PC-3 (cell line): ENCODE measurements at regions not wholly inside any gene's neighbourhood (a gene's known extent, or its start where the extent isn't known, plus 50 kb on each side); places are given as distances from the start of the nearest gene placed in this dataset.

Source experiments
- ATAC-seq: fragments of 200-7000 bp; cut with Tn5 transposase; 2 replicates; pipeline ENCODE4 v1.9.1; 2020; ENCODE audit warnings: mild to moderate bottlenecking, moderate library complexity
- BruUV-seq: library from RNA; stranded (reverse); fragments of 400-500 nt; replicated peaks from 2 replicates; lab custom pipeline; 2021; lab: Mats Ljungman, UMichigan
- CTCF ChIA-PET: fragments of 300-600 bp; sonication (Branson Sonifier 250); formaldehyde crosslinking; loops from one replicate; lab custom pipeline; 2022; ENCODE audit warnings: antibody characterized with exemption; lab: Charles Lee
- POLR2A ChIA-PET: fragments of 300-600 bp; sonication (Branson Sonifier 250); formaldehyde crosslinking; loops from one replicate; lab custom pipeline; 2022; ENCODE audit warnings: antibody characterized with exemption; ENCODE audit not compliant: unreplicated experiment; lab: Charles Lee
- DNase-seq: peaks from one replicate; pipeline ENCODE4 v3.0.0-alpha.2; 2015
- H2AFZ ChIP-seq: fragments of 300-600 bp; sonication (generic); 2 replicates; pipeline ENCODE4 v1.6.0; 2016; ENCODE audit warnings: antibody characterized with exemption, low read length
- H3F3A ChIP-seq: fragments of 300-600 bp; sonication (generic); one replicate; pipeline ENCODE4 v1.6.0; 2017; ENCODE audit warnings: antibody characterized with exemption, low read length, control low read depth, mild to moderate bottlenecking; ENCODE audit not compliant: unreplicated experiment
- H3K27ac ChIP-seq: fragments of 300-600 bp; sonication (generic); 2 replicates; pipeline ENCODE4 v1.5.1; 2016; ENCODE audit warnings: mild to moderate bottlenecking, low read length
- H3K27me3 ChIP-seq: fragments of 300-600 bp; sonication (generic); 2 replicates; pipeline ENCODE4 v1.6.1; 2016; ENCODE audit warnings: low read length, mixed read lengths
- H3K36me3 ChIP-seq: fragments of 300-600 bp; sonication (generic); 2 replicates; pipeline ENCODE4 v1.6.1; 2016; ENCODE audit warnings: low read depth, mixed run types, low read length, mixed read lengths
- H3K4me1 ChIP-seq: fragments of 300-600 bp; sonication (generic); 2 replicates; pipeline ENCODE4 v1.5.1; 2016; ENCODE audit warnings: low read length; ENCODE audit not compliant: insufficient read depth
- H3K4me2 ChIP-seq: fragments of 300-600 bp; sonication (generic); 2 replicates; pipeline ENCODE4 v1.6.0; 2016; ENCODE audit warnings: low read length
- H3K4me3 ChIP-seq: fragments of 300-600 bp; sonication (generic); 2 replicates; pipeline ENCODE4 v1.5.1; 2016; ENCODE audit warnings: mild to moderate bottlenecking, low read length, mixed read lengths
- H3K79me2 ChIP-seq: fragments of 300-600 bp; sonication (generic); 2 replicates; pipeline ENCODE4 v1.6.1; 2017; ENCODE audit warnings: low read length, mixed read lengths
- H3K9ac ChIP-seq: fragments of 300-600 bp; sonication (generic); 2 replicates; pipeline ENCODE4 v1.6.0; 2016; ENCODE audit warnings: mild to moderate bottlenecking, low read length
- H3K9me2 ChIP-seq: fragments of 300-600 bp; sonication (generic); replicated peaks from 2 replicates; pipeline ENCODE4 v1.6.1; 2016; ENCODE audit warnings: mixed run types, low read length, mixed read lengths
- H3K9me3 ChIP-seq: fragments of 300-600 bp; sonication (generic); 2 replicates; pipeline ENCODE4 v1.6.1; 2016; ENCODE audit warnings: low read length, mixed read lengths
- H4K20me1 ChIP-seq: fragments of 300-600 bp; sonication (generic); 2 replicates; pipeline ENCODE4 v1.6.1; 2016; ENCODE audit warnings: low read length, mixed read lengths
- CTCF ChIP-seq: fragments of 300-600 bp; sonication (generic); conservative IDR thresholded peaks from 2 replicates; pipeline ENCODE4 v1.5.1; 2017; ENCODE audit warnings: antibody characterized with exemption, low read depth, mild to moderate bottlenecking, low read length
- EZH2 ChIP-seq: fragments of 300-600 bp; sonication (generic); IDR thresholded peaks from one replicate; pipeline ENCODE4 v1.6.1; 2017; ENCODE audit warnings: antibody characterized with exemption, mild to moderate bottlenecking, low read length; ENCODE audit not compliant: unreplicated experiment
- EZH2phosphoT487 ChIP-seq: fragments of 300-600 bp; sonication (generic); IDR thresholded peaks from 2 replicates; pipeline ENCODE4 v1.6.1; 2018; ENCODE audit warnings: mild to moderate bottlenecking, antibody characterized with exemption, low read length, borderline replicate concordance
- intact Hi-C: fragments of 100-400 bp; cut with micrococcal nuclease; formaldehyde crosslinking; loops from 2 replicates; pipeline ENCODE4 v1.9.0; 2023

- Histone ChIP-seq H2AFZ (no peak overlapping the region), H3K79me2 (no peaks in the 10 kb centered on the region), H3K4me1 (no peaks in the 10 kb centered on the region), H3K4me3 (no peak overlapping the region), H4K20me1 (no peaks in the 10 kb centered on the region), H3F3A (no peaks in the 10 kb centered on the region), H3K9me3 (no peaks in the 10 kb centered on the region), H3K9me2 (no peaks in the 10 kb centered on the region), H3K36me3 (no peaks in the 10 kb centered on the region), H3K27me3 (no peaks in the 10 kb centered on the region), H3K9ac (no peak overlapping the region), H3K27ac (no peak overlapping the region), H3K4me2 (no peak overlapping the region)
- TF ChIP-seq CTCF, result no peak
- TF ChIP-seq EZH2phosphoT487, result no peak
- no peak for TF ChIP-seq EZH2
- POLR2A ChIA-PET, result no interaction called here
- BruUV-seq, result no TSS peak
- no peak for DNase-seq
- intact Hi-C loops, result no loop called here
- ATAC-seq, result no peak
- CTCF ChIA-PET, result no interaction called here
Measured at GRCh38 chrX:40205471-40205870, 107.7 kb upstream of the BCOR start.

- ATAC-seq (no peak), DNase-seq (no peak)
- Histone ChIP-seq H3K79me2 (no peaks in the 10 kb centered on the region), H3K9me2 (no peaks in the 10 kb centered on the region), H3F3A (no peaks in the 10 kb centered on the region), H3K9ac (no peak overlapping the region), H3K36me3 (no peaks in the 10 kb centered on the region), H3K4me2 (no peak overlapping the region), H4K20me1 (no peaks in the 10 kb centered on the region), H3K9me3 (no peaks in the 10 kb centered on the region), H3K27me3 (no peaks in the 10 kb centered on the region), H3K4me3 (no peak overlapping the region), H2AFZ (no peak overlapping the region), H3K27ac (no peak overlapping the region), H3K4me1 (no peaks in the 10 kb centered on the region)
- TF ChIP-seq EZH2phosphoT487 (no peak), EZH2 (no peak), CTCF (no peak)
- no TSS peak for BruUV-seq
- ChIA-PET CTCF (no interaction called here), POLR2A (no interaction called here)
- intact Hi-C loops, result no loop called here
Measured at GRCh38 chrX:40202456-40202855, 104.7 kb upstream of the BCOR start.

GRCh38 chrX:40201329-40201885 is 103.6 kb upstream of the BCOR start:
- CTCF ChIA-PET, result no interaction called here
- Histone ChIP-seq H3K9ac (no peak overlapping the region), H3K27me3 (no peaks in the 10 kb centered on the region), H3F3A (no peaks in the 10 kb centered on the region), H3K79me2 (no peaks in the 10 kb centered on the region), H3K36me3 (no peaks in the 10 kb centered on the region), H3K27ac (no peak overlapping the region), H4K20me1 (no peaks in the 10 kb centered on the region), H3K9me2 (no peaks in the 10 kb centered on the region), H3K4me2 (no peak overlapping the region), H3K4me3 (no peak overlapping the region), H3K9me3 (no peaks in the 10 kb centered on the region), H3K4me1 (no peaks in the 10 kb centered on the region), H2AFZ (no peak overlapping the region)
- DNase-seq, result no peak
- intact Hi-C loops, result no loop called here
- no peak for ATAC-seq
- POLR2A ChIA-PET, result no interaction called here
- TF ChIP-seq CTCF, result no peak
- TF ChIP-seq EZH2phosphoT487, result no peak
- TF ChIP-seq EZH2, result no peak
- BruUV-seq, result no TSS peak
